ENCODE measurements at regions not wholly inside any gene's neighbourhood (a gene's known extent, or its start where the extent isn't known, plus 50 kb on each side); places are given as distances from the start of the nearest gene placed in this dataset.

DNA sequence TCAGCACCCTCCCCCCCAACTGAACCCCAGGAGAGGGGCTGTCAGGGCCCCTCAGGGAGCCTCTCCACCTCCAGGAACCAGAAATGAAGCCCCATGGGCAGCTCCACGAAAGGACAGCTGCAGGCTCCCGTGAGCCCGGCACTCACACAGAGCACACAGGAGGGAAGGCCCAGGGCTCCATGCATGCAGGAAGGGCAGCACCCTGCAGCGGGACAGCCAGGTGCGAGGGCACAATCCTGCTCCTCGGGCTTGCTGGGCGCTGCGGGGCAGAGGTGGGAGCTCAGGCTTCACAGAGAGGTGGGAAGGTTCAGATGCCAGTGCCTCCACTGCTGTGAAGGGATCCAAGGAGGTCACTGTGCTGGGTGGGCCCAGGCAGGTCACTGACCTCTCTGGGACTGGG is 90.0 kb downstream of the HMX1 start (continued):
- TF ChIP-seq, protein P1, sequence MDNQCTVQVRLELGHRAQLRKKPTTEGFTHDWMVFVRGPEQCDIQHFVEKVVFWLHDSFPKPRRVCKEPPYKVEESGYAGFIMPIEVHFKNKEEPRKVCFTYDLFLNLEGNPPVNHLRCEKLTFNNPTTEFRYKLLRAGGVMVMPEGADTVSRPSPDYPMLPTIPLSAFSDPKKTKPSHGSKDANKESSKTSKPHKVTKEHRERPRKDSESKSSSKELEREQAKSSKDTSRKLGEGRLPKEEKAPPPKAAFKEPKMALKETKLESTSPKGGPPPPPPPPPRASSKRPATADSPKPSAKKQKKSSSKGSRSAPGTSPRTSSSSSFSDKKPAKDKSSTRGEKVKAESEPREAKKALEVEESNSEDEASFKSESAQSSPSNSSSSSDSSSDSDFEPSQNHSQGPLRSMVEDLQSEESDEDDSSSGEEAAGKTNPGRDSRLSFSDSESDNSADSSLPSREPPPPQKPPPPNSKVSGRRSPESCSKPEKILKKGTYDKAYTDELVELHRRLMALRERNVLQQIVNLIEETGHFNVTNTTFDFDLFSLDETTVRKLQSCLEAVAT (IDR thresholded peaks at IDR 0.05), result no peak
- TF ChIP-seq, protein P2, sequence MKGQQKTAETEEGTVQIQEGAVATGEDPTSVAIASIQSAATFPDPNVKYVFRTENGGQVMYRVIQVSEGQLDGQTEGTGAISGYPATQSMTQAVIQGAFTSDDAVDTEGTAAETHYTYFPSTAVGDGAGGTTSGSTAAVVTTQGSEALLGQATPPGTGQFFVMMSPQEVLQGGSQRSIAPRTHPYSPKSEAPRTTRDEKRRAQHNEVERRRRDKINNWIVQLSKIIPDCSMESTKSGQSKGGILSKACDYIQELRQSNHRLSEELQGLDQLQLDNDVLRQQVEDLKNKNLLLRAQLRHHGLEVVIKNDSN (IDR thresholded peaks at IDR 0.05; ENCODE audit: borderline replicate concordance, extremely low read length, insufficient read depth, low read depth, low read length), result no peak

DNA sequence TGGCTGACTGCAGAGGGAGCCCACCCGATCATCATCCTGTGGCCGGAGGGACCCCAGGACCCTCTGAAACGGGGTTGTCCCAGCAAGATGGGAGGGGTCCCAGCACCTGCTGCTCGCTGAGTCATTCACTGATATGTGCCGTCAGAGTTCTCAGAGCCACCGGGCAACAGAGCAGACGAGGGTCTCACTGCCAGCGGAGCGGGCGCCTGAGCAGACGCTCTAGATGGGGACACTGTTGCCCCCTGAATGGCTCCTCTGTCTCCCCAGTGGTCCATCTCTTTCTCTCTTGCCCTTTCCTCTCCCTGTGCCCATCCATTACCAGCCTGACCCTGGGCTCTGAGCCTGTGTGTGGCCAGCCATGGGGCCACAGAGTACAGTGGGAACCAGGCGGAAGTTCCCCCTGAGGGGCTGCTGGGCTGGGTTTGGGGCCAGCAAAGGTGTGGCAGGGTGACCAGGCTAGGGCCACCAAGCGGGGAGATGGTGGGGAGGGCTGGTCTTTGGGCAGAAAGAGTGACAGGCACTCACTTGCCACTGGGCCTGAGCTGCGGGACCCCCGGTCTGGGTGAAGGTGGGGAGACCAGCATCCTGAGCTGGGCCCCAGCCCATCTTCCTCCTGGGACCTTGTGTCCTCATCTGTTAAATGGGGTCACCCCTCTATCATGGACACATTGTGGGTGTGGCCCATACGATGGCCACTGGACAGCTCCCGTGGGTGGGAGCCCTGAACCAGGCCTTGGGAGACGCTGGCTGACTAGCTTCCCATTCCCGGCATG is 90.9 kb downstream of the HMX1 start:
- DNase-seq (ENCODE audit: low read depth, low spot score), result no peak
- Histone ChIP-seq H3K9ac (ENCODE audit: control insufficient read depth, insufficient read depth, low read length) (no peak overlapping the region), H3K27me3 (replicated peaks in 1 of 2; ENCODE audit: control insufficient read depth in 2 of 2, insufficient read depth in 2 of 2, low read length in 1 of 2) (no peaks in the 10 kb centered on the region), H3K27ac (ENCODE audit: control insufficient read depth, insufficient read depth) (no peak overlapping the region), H3K4me3 (no peak overlapping the region), H3K9me3 (replicated peaks; ENCODE audit: control insufficient read depth, insufficient read depth, low read length) (no peaks in the 10 kb centered on the region; the same call in 2 of the 3 replicates), H4K20me1 (ENCODE audit: control insufficient read depth, insufficient read depth) (no peaks in the 10 kb centered on the region), H3K4me2 (ENCODE audit: control insufficient read depth, insufficient read depth) (no peak overlapping the region), H3K36me3 (ENCODE audit: control insufficient read depth in 2 of 2, insufficient read depth in 2 of 2, low read length in 1 of 2) (no peaks in the 10 kb centered on the region), H3K79me2 (ENCODE audit: control insufficient read depth, insufficient read depth, low read length) (no peaks in the 10 kb centered on the region), H3K4me1 (ENCODE audit: control insufficient read depth, insufficient read depth, low read length) (no peaks in the 10 kb centered on the region), H2AFZ (ENCODE audit: control insufficient read depth, low read depth, low read length) (no peak overlapping the region)
- ATAC-seq, result no peak
- intact Hi-C loops (cut with micrococcal nuclease; ENCODE audit: unreplicated experiment) (no loop called here), in situ Hi-C loops (cut with MboI) (no loop called here)
- ChIA-PET RAD21 (ENCODE audit: unreplicated experiment) (no interaction called here), CTCF (no interaction called here), POLR2A (no interaction called here), SMC1A (ENCODE audit: uncharacterized antibody, unreplicated experiment) (no interaction called here)
- 46% methylated on average over 18 of the region's 19 CpGs for WGBS (ENCODE audit: insufficient coverage, insufficient replicate concordance, low lambda C conversion rate, missing lambda C conversion rate)
- no peak for FAIRE-seq
- no TSS peak for BruUV-seq (replicated peaks)
- TF ChIP-seq ATF7 (IDR thresholded peaks at IDR 0.05; ENCODE audit: low read depth) (no peak), SREBF2 (IDR thresholded peaks at IDR 0.05; ENCODE audit: low read length) (no peak), NFIC (IDR thresholded peaks at IDR 0.05; ENCODE audit: low read depth, low read length) (no peak), ASH2L (IDR thresholded peaks at IDR 0.05; ENCODE audit: borderline replicate concordance, low read depth) (no peak), SIX5 (IDR thresholded peaks at IDR 0.05; ENCODE audit: low read depth, low read length, severe bottlenecking) (no peak), CEBPB (IDR thresholded peaks at IDR 0.05; ENCODE audit: borderline replicate concordance in 1 of 2, low read depth in 2 of 2, low read length in 2 of 2) (no peak), RBBP5 (conservative IDR thresholded peaks at IDR 0.05) (no peak), POU2F2 (IDR thresholded peaks at IDR 0.05; ENCODE audit: borderline replicate concordance, low read depth, low read length) (no peak), RAD51 (IDR thresholded peaks at IDR 0.05) (no peak), SPI1 (IDR thresholded peaks at IDR 0.05; ENCODE audit: borderline replicate concordance, insufficient read depth, low read depth, low read length) (no peak), POLR2A (IDR thresholded peaks at IDR 0.05; ENCODE audit: low read depth, low read length) (no peak), DPF2 (IDR thresholded peaks at IDR 0.05) (no peak)
- TF ChIP-seq, protein P3, sequence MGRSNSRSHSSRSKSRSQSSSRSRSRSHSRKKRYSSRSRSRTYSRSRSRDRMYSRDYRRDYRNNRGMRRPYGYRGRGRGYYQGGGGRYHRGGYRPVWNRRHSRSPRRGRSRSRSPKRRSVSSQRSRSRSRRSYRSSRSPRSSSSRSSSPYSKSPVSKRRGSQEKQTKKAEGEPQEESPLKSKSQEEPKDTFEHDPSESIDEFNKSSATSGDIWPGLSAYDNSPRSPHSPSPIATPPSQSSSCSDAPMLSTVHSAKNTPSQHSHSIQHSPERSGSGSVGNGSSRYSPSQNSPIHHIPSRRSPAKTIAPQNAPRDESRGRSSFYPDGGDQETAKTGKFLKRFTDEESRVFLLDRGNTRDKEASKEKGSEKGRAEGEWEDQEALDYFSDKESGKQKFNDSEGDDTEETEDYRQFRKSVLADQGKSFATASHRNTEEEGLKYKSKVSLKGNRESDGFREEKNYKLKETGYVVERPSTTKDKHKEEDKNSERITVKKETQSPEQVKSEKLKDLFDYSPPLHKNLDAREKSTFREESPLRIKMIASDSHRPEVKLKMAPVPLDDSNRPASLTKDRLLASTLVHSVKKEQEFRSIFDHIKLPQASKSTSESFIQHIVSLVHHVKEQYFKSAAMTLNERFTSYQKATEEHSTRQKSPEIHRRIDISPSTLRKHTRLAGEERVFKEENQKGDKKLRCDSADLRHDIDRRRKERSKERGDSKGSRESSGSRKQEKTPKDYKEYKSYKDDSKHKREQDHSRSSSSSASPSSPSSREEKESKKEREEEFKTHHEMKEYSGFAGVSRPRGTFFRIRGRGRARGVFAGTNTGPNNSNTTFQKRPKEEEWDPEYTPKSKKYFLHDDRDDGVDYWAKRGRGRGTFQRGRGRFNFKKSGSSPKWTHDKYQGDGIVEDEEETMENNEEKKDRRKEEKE (IDR thresholded peaks at IDR 0.05), result no peak
- TF ChIP-seq, protein P4, sequence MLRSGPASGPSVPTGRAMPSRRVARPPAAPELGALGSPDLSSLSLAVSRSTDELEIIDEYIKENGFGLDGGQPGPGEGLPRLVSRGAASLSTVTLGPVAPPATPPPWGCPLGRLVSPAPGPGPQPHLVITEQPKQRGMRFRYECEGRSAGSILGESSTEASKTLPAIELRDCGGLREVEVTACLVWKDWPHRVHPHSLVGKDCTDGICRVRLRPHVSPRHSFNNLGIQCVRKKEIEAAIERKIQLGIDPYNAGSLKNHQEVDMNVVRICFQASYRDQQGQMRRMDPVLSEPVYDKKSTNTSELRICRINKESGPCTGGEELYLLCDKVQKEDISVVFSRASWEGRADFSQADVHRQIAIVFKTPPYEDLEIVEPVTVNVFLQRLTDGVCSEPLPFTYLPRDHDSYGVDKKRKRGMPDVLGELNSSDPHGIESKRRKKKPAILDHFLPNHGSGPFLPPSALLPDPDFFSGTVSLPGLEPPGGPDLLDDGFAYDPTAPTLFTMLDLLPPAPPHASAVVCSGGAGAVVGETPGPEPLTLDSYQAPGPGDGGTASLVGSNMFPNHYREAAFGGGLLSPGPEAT (IDR thresholded peaks at IDR 0.05; ENCODE audit: low read depth), result no peak
